ENCODE measurements at regions not wholly inside any gene's neighbourhood (a gene's known extent, or its start where the extent isn't known, plus 50 kb on each side); places are given as distances from the start of the nearest gene placed in this dataset.
"Not testable (repeated sequence)": the region's sequence is repeated elsewhere in the genome, so short reads cannot be mapped to it uniquely, and the experiment has no call there.

- DNase-seq (ENCODE audit: low read depth in 3 of 3) = no peak
These were observed 99.9 kb upstream of the FAM20A start for GRCh38 chr17:68701046-68701445.

GRCh38 chr17:68700421-68700820 is 99.3 kb upstream of the FAM20A start:
- DNase-seq (ENCODE audit: low read depth in 3 of 3) = no peak

- DNase-seq (ENCODE audit: low read depth in 3 of 3) = no peak
These were observed 98.8 kb upstream of the FAM20A start for GRCh38 chr17:68699936-68700335.

DNA sequence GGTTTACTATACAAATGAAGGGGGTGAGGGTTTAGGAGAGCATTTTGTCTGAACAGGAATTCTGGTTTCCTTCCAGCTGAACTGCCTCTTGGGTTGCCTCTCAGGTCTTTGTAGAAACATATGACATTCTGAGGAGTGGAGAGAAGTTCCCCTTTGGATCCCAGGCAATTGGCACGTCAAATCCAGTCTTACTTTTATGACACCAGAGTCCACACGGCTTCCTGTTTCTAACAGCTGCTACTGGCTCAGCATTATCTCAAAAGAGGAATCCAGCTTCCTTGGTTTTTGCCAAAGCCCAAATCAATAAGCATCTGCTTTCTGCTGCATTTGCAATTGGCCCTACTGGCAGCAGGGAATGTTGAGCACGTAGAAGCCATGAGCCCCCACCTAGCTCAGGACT is 97.6 kb upstream of the FAM20A start:
- DNase-seq (ENCODE audit: low read depth in 3 of 3) = no peak

DNA sequence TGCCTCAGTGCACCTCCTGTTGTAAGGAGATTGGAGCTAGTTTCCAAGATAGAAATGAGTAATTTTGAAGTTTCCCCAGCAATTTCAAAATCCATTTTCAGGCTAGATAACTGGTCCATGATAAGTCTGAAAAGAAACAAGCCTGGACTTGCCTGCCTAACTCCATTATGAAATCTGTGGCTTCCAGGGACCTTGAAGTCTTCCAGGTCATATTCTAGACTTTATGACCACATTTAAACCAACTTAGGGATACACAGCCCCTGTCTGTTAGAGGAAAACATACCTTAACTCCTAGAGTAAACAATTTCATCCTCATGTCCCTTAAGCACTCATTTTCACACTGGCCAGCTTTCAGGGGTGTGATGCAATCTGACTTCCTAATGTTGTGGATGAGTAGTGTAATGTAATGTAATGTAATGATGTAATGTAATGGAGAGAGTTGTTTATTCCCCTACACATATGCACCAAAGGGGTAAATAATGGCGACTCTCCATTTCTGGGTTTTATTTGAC is 96.7 kb upstream of the FAM20A start:
- DNase-seq (ENCODE audit: low read depth in 3 of 3) = no peak

DNA sequence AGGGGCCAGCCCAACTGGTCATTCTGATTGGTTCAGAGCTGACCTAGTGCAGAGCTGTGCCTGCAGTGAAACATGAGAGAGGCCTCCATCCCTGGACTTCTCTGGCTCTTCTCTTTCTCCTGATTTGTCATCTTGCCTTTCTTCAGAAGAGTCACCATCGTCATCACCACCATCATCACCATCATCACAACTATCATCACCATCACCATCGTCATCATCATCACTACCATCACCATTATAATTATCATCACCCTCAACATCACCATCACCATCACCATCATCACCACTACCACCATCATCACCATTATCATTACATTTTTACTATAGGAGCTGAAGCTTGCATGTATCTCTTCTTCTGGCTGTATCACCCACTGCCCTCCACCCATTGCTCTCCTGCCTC is 94.5 kb upstream of the FAM20A start:
- no peak for DNase-seq (ENCODE audit: low read depth in 3 of 3)

DNA sequence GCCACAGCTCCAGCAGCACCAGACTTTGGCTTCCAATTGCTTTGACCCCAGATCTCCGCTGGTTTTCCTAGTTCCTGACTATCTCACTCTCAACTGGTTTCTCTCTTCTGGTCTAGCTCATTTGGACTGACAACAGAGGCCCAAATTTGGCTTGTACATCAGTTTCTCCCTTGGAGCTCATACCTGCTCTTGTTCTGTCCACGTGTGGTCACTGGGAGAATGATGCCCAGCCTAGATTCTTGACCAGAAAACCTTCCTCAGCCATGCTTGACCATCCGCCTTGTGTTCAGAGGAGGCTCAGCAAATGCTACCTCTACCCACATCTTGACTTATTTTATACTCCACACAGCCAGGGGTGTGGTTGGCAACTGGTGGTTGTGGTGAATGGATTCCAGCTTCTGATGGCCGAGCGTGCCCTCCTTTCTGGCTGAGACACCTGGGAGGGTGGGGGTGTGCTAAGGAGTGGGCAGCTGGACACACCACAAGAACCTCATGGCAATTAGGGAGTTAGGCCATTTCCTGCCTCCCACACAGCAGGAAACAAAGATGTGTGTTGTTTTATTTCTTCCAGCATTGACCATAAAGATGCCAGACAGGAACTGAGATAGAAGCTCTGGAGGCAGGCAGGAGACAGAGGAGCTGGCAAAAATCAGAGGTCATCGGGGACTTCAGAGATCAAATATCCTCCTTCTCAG is 93.8 kb upstream of the FAM20A start:
- no peak for DNase-seq (ENCODE audit: low read depth in 3 of 3)

DNA sequence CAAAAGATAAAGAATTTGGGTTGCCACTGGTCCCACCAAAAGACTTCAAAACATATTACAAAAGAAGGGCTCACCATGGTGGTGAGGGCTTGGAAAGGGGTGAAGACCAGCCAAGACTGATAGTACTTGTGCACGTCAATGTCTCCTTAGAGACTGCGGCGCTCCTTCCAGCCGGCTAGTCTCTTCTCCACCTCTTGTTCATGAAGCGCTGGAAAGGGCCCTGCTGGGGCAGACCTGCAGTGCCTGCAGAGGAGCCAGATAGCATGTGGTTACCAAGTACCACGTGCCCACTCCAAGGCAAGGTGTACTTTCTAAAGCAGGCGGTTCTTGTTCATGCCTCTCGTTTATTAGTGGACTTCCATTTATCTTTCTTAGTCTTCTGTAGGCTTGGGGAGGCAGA is 92.7 kb upstream of the FAM20A start:
- DNase-seq (ENCODE audit: low read depth in 3 of 3) = no peak

DNA sequence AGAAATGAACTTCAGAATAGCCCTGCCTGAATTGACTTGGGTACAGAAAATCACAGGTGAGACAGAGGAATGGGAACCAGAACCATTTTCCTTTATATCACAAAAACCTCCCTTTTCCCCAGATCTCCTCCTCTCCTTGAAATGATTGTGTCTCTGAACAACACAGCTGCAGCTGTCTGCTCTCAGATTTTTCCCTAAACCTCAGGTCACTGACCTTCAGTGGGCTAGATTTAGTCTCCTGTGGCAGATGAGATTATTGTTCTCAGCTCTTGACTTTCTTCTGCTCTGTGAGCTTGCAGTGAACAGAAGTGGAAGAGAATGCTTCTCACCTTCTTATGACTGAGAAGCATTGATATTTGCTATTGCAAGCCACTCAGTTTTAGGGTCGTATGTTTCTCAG is 92.3 kb upstream of the FAM20A start:
- DNase-seq (ENCODE audit: low read depth in 3 of 3) = no peak

GRCh38 chr17:68686108-68686988 is 85.2 kb upstream of the FAM20A start:
- no peak for DNase-seq (ENCODE audit: low read depth in 3 of 3)

DNA sequence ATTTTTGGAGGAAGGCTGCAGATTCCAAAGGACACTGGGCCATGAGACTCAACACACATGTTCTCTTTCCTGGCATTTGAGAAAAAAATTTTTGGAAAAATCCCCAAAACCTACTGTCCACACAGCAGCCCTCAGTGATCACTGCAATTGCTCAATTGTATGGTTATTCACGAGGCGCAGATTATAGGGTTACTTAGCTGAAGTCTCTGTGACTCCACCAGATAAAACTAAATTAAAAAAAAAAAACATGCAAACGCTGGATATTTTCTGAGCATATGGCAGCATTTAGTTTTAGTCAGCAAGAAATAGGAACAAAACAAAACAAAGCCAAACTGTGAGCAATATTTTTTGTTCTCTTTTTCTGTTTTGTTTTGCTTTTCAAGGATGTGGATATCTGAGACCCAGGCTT is 83.8 kb upstream of the FAM20A start:
- DNase-seq (ENCODE audit: low read depth in 3 of 3) = no peak

DNA sequence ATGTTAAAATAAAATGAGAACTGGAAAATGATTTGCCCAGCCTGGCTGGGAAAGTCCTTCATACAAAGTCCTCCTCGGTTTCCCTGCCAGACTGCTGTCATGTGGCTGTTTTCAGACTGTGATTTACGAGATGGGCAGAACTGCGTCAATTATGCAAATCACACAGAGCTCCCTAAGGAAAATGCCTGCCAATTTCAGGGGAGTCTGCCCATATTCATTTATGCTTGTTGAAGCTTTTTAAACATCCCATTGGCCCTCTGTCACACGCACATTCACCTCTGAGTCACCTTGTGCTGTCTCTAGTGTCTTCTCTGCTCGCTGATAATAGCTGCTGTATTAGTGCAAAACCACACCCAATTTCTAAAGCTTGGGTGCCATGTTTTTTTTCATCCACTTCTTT is 81.7 kb upstream of the FAM20A start:
- DNase-seq (ENCODE audit: low read depth in 3 of 3) = no peak

DNA sequence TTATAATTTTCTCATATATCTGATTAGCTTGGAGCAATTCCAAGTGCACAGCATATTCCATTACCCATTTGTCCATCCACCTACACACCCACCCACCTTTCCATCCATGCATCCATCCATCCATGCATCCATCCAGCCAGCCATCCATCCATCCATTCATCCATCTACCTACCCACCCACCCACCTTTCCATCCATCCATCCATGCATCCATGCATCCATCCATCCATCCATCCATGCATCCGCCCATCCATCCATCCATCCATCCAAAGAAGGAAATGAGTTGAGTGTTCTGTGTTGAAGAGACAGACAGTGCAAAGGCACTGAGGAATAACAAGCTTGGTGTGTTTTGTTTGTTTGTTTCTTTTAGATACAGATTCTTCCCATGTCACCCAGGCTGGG is 78.7 kb upstream of the FAM20A start:
- DNase-seq (ENCODE audit: low read depth in 3 of 3) = no peak

DNA sequence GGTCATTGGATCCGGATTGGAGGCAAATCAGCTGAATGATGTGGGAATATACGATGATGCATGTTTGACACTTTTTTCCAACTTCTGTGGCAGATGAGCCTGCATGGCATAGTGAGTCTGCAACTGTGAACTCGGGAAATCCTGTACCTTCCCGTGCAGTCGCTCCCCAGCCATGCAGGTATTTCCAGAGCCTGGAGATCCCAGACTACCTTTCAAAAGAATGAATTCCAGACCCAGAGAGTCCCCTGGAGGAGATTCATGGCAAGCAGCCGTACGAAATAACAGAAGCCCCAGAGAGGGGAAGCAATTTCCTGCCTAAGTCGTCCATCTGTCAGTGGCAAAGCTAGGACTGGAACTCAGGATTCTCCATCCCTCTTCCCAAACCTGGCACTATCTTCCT is 75.7 kb upstream of the FAM20A start:
- DNase-seq (ENCODE audit: low read depth in 3 of 3) = no peak

DNA sequence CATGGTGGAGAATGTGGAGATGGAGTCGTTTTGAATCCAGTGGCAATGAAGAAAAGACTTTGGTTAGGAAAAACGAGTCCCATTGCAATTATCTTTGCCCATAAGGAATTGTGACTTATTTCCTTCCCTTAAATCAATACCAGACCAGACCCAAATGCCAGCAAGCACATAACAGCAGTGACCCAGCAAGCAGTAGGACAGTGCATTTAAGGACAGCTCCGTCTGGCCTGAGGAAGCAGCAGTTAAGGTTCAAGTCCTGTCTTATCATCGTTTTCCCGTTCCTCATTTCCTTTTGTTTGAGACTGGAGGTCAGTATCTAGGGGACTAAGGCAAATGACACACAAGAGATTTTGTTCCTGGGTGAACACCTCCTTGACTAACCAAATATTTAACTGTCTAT is 74.6 kb upstream of the FAM20A start:
- no peak for DNase-seq (ENCODE audit: low read depth in 3 of 3)

GRCh38 chr17:68674029-68674925 is 73.1 kb upstream of the FAM20A start:
- DNase-seq (ENCODE audit: low read depth in 3 of 3) = no peak

- no peak for DNase-seq (ENCODE audit: low read depth in 3 of 3)
These were observed 70.0 kb upstream of the FAM20A start for GRCh38 chr17:68670967-68671693.

DNA sequence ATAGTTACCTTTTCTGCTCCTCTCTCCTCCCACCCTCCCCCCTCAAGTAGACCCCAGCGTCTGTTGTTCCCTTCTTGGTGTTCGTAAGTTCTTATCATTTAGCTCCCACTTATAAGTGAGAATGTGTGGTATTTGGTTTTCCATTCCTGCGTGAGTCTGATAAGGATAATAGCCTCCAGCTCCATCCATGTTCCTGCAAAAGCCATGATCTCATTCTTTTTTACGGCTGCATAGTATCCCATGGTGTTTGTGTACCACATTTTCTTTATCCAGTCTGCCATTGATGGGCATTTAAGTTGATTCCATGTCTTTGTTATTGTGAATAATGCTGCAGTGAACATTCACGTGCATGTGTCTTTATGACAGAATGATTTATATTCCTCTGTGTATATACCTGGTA is 65.3 kb upstream of the FAM20A start:
- DNase-seq (ENCODE audit: low read depth in 3 of 3) = not testable (repeated sequence)

DNA sequence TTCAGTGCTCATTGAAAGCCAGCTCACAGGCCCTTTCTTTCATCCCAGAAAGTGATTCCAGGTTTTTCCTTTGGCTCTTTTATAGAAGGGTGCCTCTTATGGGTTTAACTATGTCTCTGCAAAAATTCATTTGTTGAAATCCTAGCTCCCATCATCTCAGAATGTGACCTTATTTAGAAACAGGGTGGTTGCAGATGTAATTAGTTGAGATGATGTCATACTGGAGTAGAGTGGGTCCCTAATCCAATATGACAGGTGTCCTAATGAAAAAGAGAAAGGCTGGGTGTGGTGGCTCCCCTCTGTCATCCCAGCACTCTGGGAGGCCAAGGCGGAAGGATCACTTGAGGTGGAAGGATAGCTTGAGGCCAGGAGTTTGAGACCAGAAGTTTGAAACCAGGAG is 64.2 kb upstream of the FAM20A start:
- DNase-seq (ENCODE audit: low read depth in 3 of 3) = no peak

DNA sequence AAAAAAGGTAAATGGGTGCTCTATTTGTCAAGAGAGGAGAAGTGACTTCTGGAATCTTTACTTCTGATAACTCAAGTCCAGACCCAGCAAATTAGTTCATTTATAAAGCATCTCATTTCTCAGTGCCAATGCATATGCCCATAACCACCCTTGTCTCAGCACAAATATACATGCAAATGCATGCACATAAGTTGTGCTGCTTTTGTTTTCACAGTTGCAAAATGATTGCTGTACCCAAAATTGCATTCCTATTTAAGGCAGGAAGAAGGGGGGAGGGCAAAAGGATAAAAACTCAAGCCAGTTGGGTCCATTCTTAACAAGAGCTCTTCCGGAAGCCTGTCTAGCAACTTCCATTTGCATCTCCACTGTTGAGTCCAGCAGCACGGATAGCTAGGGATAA is 61.3 kb upstream of the FAM20A start:
- no peak for DNase-seq (ENCODE audit: low read depth in 3 of 3)

DNA sequence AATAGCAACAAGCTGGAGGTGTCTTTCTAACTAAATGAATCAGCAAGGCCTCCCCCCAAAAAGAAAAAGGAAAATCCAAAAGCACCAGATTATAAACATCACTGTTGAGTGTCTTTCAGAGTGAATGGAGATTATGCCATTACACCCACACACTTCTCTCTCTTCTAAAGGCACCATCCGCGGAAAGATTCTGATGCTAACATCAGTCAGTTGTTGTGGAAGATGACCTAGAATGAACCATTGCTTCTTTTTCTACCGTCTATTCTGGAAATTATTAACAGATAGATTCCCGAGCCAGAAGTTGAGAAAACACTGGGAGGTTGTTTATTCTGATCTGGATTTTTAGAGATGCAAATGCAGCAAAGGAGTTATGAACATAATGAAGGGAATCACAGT is 60.9 kb upstream of the FAM20A start:
- no peak for DNase-seq (ENCODE audit: low read depth in 3 of 3)
